AG09319 (cell line): ENCODE measurements at regions not wholly inside any gene's neighbourhood (a gene's known extent, or its start where the extent isn't known, plus 50 kb on each side); places are given as distances from the start of the nearest gene placed in this dataset.
"Not testable (repeated sequence)": the region's sequence is repeated elsewhere in the genome, so short reads cannot be mapped to it uniquely, and the experiment has no call there.

Source experiments
- DNase-seq: peaks from one replicate; pipeline ENCODE4 v3.0.0-alpha.2; 2010; ENCODE audit warnings: low read depth; ENCODE audit errors: extremely low read depth
- CTCF ChIP-seq: IDR thresholded peaks from 2 replicates; pipeline ENCODE4 v1.5.1; 2011; ENCODE audit warnings: low read depth, mild to moderate bottlenecking, inconsistent platforms, low read length, moderate library complexity

GRCh38 chr11:116046127-116046526, 541.9 kb upstream of the CADM1 start:
- no peak for TF ChIP-seq CTCF
- DNase-seq = no peak

GRCh38 chr11:116044941-116045340, 540.7 kb upstream of the CADM1 start:
- no peak for DNase-seq
- TF ChIP-seq CTCF = no peak

DNA sequence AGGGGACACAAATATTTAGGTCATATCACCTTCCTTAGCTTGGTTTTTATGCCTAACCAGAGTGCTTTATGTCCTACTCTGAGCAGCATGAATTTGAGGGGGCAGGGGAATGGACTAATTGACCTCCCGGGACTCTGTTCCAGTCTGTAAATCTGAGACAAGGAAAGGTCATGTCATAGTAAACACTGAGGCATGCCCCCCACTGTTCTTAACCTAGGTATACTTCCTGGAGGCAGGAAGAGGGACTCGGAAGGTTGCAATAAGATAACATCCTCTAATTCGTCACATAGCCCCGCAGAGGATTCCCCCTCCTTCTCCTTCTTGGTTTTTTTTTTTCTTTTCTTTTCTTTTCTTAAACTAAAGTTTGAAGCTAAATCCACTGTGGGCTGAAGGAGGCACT, 540.3 kb upstream of the CADM1 start:
- DNase-seq = no peak
- TF ChIP-seq CTCF = no peak

DNA sequence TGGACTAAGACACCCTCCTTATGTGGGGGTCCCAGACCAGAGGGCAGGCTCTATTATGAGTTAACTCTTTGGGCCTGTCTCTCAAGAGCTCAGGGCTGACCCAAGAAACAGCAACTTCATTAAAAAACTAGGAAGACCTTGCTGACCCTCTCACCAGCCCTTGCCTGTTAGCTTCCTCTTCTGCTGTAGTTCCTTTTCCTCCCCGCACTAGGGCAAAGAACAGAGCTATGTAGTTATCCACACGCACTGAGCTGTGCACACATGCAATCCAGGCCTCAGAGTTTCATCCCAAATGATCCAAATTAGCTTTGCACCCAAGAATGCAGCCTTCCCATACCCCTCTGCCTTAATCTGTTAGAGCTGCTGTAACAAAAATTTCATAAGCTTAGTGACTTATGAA, 539.6 kb upstream of the CADM1 start:
- DNase-seq = no peak
- no peak for TF ChIP-seq CTCF

- DNase-seq = not testable (repeated sequence)
Measured at GRCh38 chr11:116043059-116043458, 538.8 kb upstream of the CADM1 start.

GRCh38 chr11:116042146-116042545, 537.9 kb upstream of the CADM1 start:
- TF ChIP-seq CTCF = no peak
- no peak for DNase-seq

GRCh38 chr11:116037861-116038260, 533.6 kb upstream of the CADM1 start:
- no peak for TF ChIP-seq CTCF
- DNase-seq = no peak

GRCh38 chr11:116035977-116036376, 531.8 kb upstream of the CADM1 start:
- TF ChIP-seq CTCF = no peak
- no peak for DNase-seq
